Stimulated activated CD4-positive, alpha-beta T cell treated with anti-CD3 and anti-CD28 coated beads, Interleukin-12 subunit alpha, Interleukin-12 subunit beta, amount 100 ng/mL, for 24 hours (primary cell): ENCODE measurements at regions not wholly inside any gene's neighbourhood (a gene's known extent, or its start where the extent isn't known, plus 50 kb on each side); places are given as distances from the start of the nearest gene placed in this dataset.
"Not testable (repeated sequence)": the region's sequence is repeated elsewhere in the genome, so short reads cannot be mapped to it uniquely, and the experiment has no call there.

Experiments used
- DNase-seq, 2 experiments: peaks; one replicate each; pipeline ENCODE4 v3.0.0-alpha.2; 2020; ENCODE audit warnings: low read depth in 2 of 2

GRCh38 chr2:43019025-43019367 lies 207.4 kb downstream of the ZFP36L2 start:
- no peak for DNase-seq

DNA sequence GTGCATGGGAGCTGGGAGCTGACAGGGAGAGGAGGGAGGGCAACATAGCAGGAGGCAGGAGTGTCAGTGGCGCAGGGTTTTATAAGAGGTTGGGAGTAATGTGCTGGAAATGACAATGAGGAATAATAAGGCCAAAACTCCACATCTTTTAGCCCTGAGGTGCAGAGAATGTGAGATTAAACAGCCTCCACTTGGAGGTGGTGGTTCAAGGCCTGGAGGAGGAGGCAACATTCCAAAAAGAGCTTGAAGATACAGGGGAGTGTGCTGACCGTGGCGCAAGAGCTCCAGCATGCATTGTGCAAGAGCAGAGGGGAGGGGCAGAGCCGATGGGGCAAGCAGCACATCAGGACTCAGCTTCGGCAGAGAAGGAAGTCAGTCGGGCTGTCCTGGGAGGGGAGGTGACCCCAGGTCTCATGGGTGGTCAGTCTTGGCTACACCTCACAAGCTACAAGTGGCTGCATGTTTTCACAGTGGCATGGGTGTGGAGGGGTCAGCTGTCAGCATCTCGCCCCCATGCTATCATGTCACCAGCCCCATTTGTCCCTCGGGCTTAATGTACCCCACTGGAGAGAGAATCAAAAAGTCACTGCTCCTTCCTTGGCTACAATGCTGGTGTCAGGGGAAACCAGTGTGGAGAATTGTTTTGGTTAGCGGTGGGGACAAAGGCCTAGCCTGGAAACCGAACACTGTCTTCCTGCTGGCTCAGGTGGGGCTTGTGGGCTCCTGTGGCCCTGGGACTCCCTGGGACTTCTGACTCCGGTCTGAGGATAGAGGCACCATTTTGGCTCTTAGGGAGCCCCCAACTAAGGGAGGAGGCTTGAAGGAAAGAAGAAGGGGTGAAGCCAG lies 208.0 kb downstream of the ZFP36L2 start:
- no peak for DNase-seq

DNA sequence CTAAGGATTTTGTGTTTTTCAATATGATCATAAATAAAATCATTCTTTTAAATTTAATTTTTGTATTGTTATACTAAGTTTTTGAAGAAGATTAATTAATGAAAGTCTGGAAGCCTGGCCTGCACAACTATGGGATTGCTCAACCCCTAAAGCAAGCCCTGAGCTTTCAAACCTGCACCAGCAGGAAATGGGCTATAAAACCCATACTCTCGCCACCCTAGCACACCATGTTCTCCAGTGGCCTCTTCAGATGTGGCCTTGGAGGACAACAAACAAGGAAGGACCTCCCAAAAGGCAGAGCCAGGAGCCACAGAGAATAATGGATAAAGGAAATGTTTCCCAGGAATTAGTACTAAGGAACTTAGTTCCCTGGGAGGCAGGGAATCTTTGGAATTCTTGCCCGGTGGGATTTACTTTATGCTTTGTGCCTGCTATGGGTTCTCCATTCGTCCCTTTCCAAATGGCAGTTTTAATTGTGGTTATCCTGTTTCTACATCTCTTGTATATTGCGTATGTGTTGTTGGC lies 212.5 kb downstream of the ZFP36L2 start:
- no peak for DNase-seq

DNA sequence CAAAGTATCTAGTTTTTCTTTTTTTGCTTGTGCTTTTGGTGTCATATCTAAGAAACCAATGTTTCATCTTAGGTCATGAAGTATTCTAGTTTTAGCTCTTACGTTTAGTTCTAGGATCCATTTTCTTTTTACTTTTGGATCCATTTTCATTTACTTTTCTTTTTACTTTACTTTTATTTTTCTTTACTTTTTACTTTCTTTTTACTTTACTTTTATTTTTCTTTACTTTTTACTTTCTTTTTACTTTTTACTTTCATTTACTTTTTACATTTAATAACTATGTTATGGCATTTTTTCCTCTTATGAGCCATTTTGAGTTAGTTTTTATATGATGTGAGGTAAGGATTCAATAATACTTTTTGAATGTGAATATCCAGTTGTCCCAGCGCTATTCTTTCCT lies 213.4 kb downstream of the ZFP36L2 start:
- no peak for DNase-seq

- DNase-seq: no peak
Measured at GRCh38 chr2:43011158-43011491, 215.3 kb downstream of the ZFP36L2 start.

DNA sequence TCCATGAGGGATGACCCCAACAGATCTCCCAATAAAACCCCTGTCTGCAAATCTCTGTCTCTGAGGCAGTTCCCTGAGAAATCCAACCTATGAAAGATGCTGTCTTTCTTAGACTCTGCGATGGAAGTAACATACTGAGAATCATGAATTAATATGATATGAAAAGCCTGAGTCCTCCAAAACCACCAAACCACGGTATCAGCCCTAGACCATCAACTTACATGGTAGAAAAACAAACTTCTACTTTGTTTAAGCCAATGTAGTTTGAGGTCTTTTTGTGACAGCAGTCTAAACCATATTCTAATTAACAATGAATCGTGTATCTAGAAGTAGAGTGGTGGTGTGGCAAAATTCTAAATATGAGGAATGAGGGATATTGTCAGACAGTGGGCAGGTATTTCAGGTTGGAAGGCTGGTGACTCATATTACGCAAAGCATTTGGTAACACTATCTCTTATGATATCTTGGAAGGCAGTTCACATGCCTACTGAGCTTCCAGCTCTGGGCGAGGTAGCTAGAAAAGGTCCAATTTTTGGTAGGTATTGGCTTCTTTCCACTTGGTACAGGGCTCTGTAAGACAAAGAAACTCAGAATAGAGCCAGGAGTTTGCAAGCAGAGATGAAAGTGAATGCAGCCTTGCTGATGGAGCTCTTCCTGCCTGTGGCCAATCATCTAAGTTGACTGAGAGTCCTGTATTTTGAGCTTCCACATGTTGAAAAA lies 215.8 kb downstream of the ZFP36L2 start:
- no peak for DNase-seq

DNA sequence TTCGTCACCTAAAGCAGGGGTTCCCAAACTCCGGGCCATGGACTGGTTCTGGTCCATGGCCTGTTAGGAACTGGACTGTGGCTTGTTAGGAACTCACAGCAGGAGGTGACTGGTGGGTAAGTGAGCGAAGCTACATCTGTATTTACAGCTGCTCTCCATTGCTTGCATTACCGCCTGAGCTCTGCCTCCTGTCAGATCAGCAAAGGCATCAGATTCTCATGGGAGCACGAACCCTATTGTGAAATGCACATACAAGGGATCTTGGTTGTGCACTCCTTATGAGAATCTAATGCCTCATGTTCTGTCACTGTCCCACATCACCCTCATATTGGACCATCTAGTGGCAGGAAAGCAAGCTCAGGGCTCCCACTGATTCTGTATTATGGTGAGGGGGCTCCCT lies 217.0 kb downstream of the ZFP36L2 start:
- no peak for DNase-seq

- DNase-seq: no peak
Measured at GRCh38 chr2:43008388-43008787, 216.0 kb upstream of the HAAO start.

- no peak for DNase-seq
Measured at GRCh38 chr2:43007901-43008300, 215.5 kb upstream of the HAAO start.

DNA sequence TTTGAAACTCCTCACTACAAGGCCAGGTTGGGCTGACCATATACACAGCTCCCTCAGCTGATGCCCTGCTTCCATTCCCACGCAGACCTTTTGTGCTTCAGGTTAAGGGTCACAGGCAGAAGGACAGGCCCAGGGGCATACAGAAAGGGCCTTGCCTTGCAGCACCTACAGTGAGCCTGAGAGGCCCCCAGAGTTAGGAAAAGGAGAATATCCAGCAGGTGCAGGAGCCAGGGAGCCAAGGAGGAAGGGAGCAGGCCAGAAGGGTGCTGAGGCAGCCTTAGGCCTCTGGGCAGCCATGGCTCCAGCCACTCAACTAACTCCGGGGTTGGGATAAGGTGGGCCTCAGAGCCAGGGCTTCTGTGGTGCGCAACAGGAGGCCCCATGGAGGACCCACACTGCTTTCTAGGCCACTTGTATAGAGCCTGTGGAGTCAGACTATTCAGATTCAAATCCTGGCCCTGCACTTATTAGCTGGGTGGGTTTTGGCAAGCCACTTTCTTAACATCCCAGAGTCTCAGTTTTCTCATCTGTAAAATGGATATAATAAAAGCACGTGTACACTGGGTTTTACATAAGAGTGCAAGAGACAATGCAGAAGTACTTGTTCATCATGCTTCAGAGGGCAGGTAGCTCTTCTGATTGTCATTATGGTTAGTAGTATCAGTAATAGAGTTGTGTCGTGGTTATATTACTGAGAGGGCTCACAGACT lies 214.6 kb upstream of the HAAO start:
- no peak for DNase-seq

GRCh38 chr2:43005975-43006833 lies 213.8 kb upstream of the HAAO start:
- no peak for DNase-seq

GRCh38 chr2:43005245-43005974 lies 213.0 kb upstream of the HAAO start:
- no peak for DNase-seq

DNA sequence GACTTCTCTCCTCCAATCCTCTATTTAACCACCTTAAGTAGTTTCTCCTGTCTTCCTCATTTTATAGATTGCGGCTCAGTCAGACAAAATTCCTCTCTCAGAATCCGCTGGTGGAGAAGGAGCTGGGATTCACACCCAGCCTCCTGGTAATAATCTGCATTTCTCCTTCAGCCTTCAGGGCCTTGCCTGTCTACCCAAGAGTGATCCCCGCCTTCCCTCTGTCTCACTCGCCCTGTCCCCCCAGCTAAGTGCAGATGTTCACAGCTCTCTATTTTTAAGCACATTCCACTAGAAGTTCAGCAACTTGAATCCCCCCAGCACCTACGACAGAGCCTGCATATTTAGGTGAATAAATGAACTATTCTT lies 212.5 kb upstream of the HAAO start:
- no peak for DNase-seq

- DNase-seq: not testable (repeated sequence)
Measured at GRCh38 chr2:43004126-43004865, 211.9 kb upstream of the HAAO start.

DNA sequence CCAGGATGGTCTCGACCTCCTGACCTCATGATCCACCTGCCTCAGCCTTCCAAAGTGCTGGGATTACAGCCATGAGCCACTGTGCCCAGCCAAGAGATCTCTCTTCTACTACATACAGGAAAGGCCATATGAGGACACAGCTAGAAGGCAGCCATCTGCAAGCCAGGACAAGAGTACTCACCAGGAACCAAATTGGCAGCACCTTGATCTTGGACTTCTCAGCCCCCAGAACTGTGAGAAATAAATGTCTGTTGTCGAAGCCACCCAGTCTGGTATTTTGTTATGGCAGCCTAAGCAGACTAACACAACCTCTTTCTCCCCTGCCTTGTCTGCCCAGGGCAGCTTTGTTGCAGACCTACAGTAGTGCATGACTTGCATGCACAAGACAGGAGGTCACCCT lies 211.3 kb upstream of the HAAO start:
- DNase-seq: no peak

GRCh38 chr2:43001787-43002468 lies 209.5 kb upstream of the HAAO start:
- no peak for DNase-seq

DNA sequence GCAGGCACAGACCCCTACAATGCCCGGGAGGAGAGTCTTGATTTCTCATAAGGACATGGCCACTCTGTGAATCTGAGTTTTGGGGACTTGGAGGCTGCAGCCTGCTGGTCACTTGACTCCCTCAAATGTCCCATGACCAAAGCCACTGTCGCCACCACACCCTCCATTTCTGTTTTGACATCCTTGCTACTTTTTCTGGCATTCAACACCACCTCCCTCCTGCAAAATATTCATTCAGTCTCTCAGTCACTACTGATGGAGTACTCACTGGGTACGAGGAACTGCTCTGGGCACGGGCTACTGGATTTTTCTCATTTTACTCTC lies 208.6 kb upstream of the HAAO start:
- no peak for DNase-seq

DNA sequence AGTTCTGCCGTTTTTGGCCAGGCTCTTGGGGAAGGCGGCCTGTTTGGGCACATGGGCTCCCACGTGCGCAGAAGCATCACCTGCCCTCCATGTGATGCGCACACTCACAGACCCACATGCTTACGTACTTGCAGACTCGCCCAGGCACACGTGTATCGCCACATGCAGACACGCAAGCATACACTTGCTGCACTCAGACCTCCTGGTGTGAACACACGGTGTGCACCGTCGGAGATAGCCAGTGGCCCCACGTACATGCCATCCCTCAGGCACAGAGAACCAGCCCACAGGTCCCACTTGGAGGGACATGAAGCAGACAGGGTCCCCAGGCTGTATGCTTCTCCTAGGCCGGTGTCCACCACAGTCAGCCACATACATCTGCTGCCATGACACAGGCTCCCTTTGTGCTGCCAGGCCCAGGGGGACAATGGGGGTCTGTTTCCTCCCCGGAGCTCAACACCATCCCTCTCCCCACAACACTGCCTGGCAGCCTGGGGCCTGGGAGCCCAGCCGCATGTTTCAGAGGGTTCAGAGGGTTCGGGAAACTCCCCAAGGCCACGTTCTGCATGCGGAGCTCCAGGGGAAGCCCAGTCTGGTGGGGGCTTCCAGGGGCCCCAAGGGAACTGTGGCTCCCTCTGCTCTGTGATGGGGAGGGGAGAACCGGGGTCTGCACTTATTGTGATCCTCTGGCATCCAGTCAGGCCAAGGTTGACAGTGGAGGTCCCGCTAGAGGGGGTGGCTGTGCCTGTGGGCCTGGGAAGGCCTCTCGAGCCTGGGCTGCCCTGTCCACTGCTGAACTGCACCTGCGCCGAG lies 208.1 kb upstream of the HAAO start:
- DNase-seq: no peak

GRCh38 chr2:42999856-43000241 lies 207.5 kb upstream of the HAAO start:
- DNase-seq: no peak
